H1 (cell line): ENCODE measurements at regions not wholly inside any gene's neighbourhood (a gene's known extent, or its start where the extent isn't known, plus 50 kb on each side); places are given as distances from the start of the nearest gene placed in this dataset.

Experiments used
- CTCF ChIA-PET: fragments of 300-600 bp; sonication (Branson Sonifier 250); formaldehyde crosslinking; loops from one replicate; lab custom pipeline; 2021; ENCODE audit not compliant: partially characterized antibody; lab: Charles Lee
- POLR2A ChIA-PET: fragments of 300-600 bp; sonication (Branson Sonifier 250); formaldehyde crosslinking; loops from one replicate; lab custom pipeline; 2021; ENCODE audit warnings: inconsistent platforms; ENCODE audit not compliant: partially characterized antibody; lab: Charles Lee
- DNase-seq, 2 experiments: peaks; one replicate each; pipeline versions ENCODE4 v3.0.0 to v3.0.0-alpha.2; 2010 to 2022; ENCODE audit warnings: low spot score in 2 of 2, low read depth in 1 of 2, mixed read lengths in 1 of 2
- FAIRE-seq: peaks from 2 replicates; lab custom pipeline; 2011; peaks lifted over from hg19 to GRCh38; lab: Jason Lieb, UNC
- H2AFZ ChIP-seq: 2 replicates; pipeline ENCODE4 v1.8.1; 2012; ENCODE audit warnings: low read length, inconsistent platforms
- H2AK5ac ChIP-seq: 2 replicates; pipeline ENCODE4 v1.6.1; 2013; ENCODE audit warnings: low read depth, low read length
- H2BK120ac ChIP-seq: replicated peaks from 2 replicates; pipeline ENCODE3; 2013; ENCODE audit warnings: low read depth, low read length, inconsistent platforms
- H2BK12ac ChIP-seq: 2 replicates; pipeline ENCODE4 v1.6.1; 2013; ENCODE audit warnings: low read depth, low read length
- H2BK15ac ChIP-seq: 2 replicates; pipeline ENCODE4 v1.6.1; 2013; ENCODE audit warnings: low read length
- H2BK20ac ChIP-seq: 2 replicates; pipeline ENCODE4 v1.6.1; 2013; ENCODE audit warnings: low read length
- H2BK5ac ChIP-seq: 2 replicates; pipeline ENCODE4 v1.6.1; 2013; ENCODE audit warnings: low read depth, low read length
- H3K14ac ChIP-seq: 2 replicates; pipeline ENCODE4 v1.6.1; 2013; ENCODE audit warnings: inconsistent platforms; ENCODE audit not compliant: insufficient read length
- H3K18ac ChIP-seq: 2 replicates; pipeline ENCODE4 v1.6.1; 2013; ENCODE audit warnings: low read length; ENCODE audit errors: extremely low read depth
- H3K23ac ChIP-seq: 2 replicates; pipeline ENCODE4 v1.6.1; 2013; ENCODE audit warnings: inconsistent platforms; ENCODE audit not compliant: insufficient read length
- H3K23me2 ChIP-seq: 2 replicates; pipeline ENCODE4 v1.6.1; 2013; ENCODE audit warnings: low read depth, low read length
- H3K27ac ChIP-seq: 2 replicates; pipeline ENCODE4 v1.6.1; 2011; ENCODE audit warnings: low read depth, low read length, inconsistent platforms
- H3K27me3 ChIP-seq, 4 experiments: replicated peaks in 1 of 4; 1 replicate in 1 of 4; 2 replicates in 3 of 4; pipeline versions ENCODE4 v1.6.1 to v1.8.1; 2011 to 2013; ENCODE audit warnings: low read length in 3 of 4, mild to moderate bottlenecking in 3 of 4, inconsistent platforms in 2 of 4, mixed read lengths in 2 of 4, moderate library complexity in 1 of 4; ENCODE audit not compliant: control insufficient read depth in 3 of 4, insufficient read depth in 3 of 4; ENCODE audit errors: extremely low read depth in 1 of 4
- H3K36me3 ChIP-seq, 4 experiments: 2 replicates each; pipeline versions ENCODE4 v1.6.1 to v1.8.1; 2011 to 2013; ENCODE audit warnings: mild to moderate bottlenecking in 4 of 4, low read length in 3 of 4, moderate library complexity in 2 of 4, control low read depth in 1 of 4, inconsistent platforms in 1 of 4; ENCODE audit not compliant: insufficient read depth in 4 of 4, control insufficient read depth in 2 of 4
- H3K4ac ChIP-seq: replicated peaks from 2 replicates; pipeline ENCODE3; 2013; ENCODE audit warnings: low read length, low read depth, mixed read lengths, inconsistent platforms; ENCODE audit not compliant: insufficient read length
- H3K4me1 ChIP-seq, 4 experiments: replicated peaks in 1 of 4; 1 replicate in 1 of 4; 2 replicates in 3 of 4; pipeline versions ENCODE4 v1.6.1 to v1.8.1; 2011 to 2013; ENCODE audit warnings: low read length in 3 of 4, inconsistent platforms in 2 of 4, mixed read lengths in 1 of 4; ENCODE audit not compliant: insufficient read depth in 4 of 4, control insufficient read depth in 3 of 4
- H3K4me2 ChIP-seq, 2 experiments: 2 replicates each; pipeline versions ENCODE4 v1.6.1 to v1.8.1; 2011 to 2013; ENCODE audit warnings: low read depth in 2 of 2, low read length in 2 of 2, control low read depth in 1 of 2, inconsistent platforms in 1 of 2, mild to moderate bottlenecking in 1 of 2; ENCODE audit not compliant: insufficient read depth in 1 of 2
- H3K4me3 ChIP-seq, 4 experiments: fragments of 200-600, 300-600 bp in 1 of 4; sonication (generic), shearing (Covaris generic), sonication (Bioruptor Twin) in 1 of 4; 2 replicates each; pipeline versions ENCODE4 v1.5.1 to v1.8.1; 2011 to 2016; ENCODE audit warnings: low read length in 4 of 4, low read depth in 3 of 4, control low read depth in 2 of 4, inconsistent platforms in 2 of 4, mild to moderate bottlenecking in 2 of 4, mixed read lengths in 1 of 4, moderate library complexity in 1 of 4; ENCODE audit not compliant: insufficient read depth in 2 of 4; ENCODE audit errors: extremely low read depth in 1 of 4
- H3K56ac ChIP-seq: replicated peaks from 2 replicates; pipeline ENCODE3; 2013; ENCODE audit warnings: low read depth, mild to moderate bottlenecking, mixed read lengths, low read length, inconsistent platforms; ENCODE audit not compliant: insufficient read length
- H3K79me1 ChIP-seq: 2 replicates; pipeline ENCODE4 v1.6.1; 2013; ENCODE audit warnings: low read depth, low read length, control low read depth
- H3K79me2 ChIP-seq, 2 experiments: 2 replicates each; pipeline versions ENCODE4 v1.6.1 to v1.8.1; 2012 to 2013; ENCODE audit warnings: low read length in 2 of 2, mild to moderate bottlenecking in 2 of 2, inconsistent platforms in 1 of 2; ENCODE audit not compliant: insufficient read depth in 2 of 2, control insufficient read depth in 1 of 2
- H3K9ac ChIP-seq, 4 experiments: replicated peaks in 1 of 4; 1 replicate in 1 of 4; 2 replicates in 3 of 4; pipeline versions ENCODE4 v1.6.1 to v1.8.1; 2011 to 2013; ENCODE audit warnings: low read depth in 3 of 4, low read length in 3 of 4, control low read depth in 2 of 4, mild to moderate bottlenecking in 2 of 4, moderate library complexity in 2 of 4, inconsistent platforms in 1 of 4; ENCODE audit errors: extremely low read depth in 1 of 4
- H3K9me3 ChIP-seq, 2 experiments: 2 replicates each; pipeline versions ENCODE4 v1.6.1 to v1.8.1; 2012 to 2013; ENCODE audit warnings: mild to moderate bottlenecking in 2 of 2, moderate library complexity in 2 of 2, control low read depth in 1 of 2, inconsistent platforms in 1 of 2, low read depth in 1 of 2, low read length in 1 of 2, mixed read lengths in 1 of 2; ENCODE audit not compliant: insufficient read depth in 2 of 2
- H4K20me1 ChIP-seq, 2 experiments: replicated peaks in 1 of 2; 2 replicates each; pipeline versions ENCODE3 to v1.8.1; 2011 to 2013; ENCODE audit warnings: inconsistent platforms in 2 of 2, low read length in 2 of 2, mild to moderate bottlenecking in 1 of 2; ENCODE audit not compliant: insufficient read depth in 2 of 2, control insufficient read depth in 1 of 2
- H4K5ac ChIP-seq: 2 replicates; pipeline ENCODE4 v1.6.1; 2013; ENCODE audit warnings: low read length, low read depth, mixed read lengths, inconsistent platforms; ENCODE audit not compliant: insufficient read length
- H4K8ac ChIP-seq: 2 replicates; pipeline ENCODE4 v1.8.0; 2013; ENCODE audit warnings: mild to moderate bottlenecking, moderate library complexity, low read length, inconsistent platforms; ENCODE audit not compliant: insufficient read depth; ENCODE audit errors: extremely low read depth
- H4K91ac ChIP-seq: replicated peaks from 2 replicates; pipeline ENCODE3; 2013; ENCODE audit warnings: low read length, mixed read lengths, inconsistent platforms; ENCODE audit not compliant: insufficient read length
- CBX5 ChIP-seq: fragments of 300-800, 300-1000 bp; sonication (generic); IDR thresholded peaks from 2 replicates; pipeline ENCODE4 v1.7.1; 2016; ENCODE audit warnings: antibody characterized with exemption, low read length, low read depth
- EP300 ChIP-seq, 2 experiments: IDR thresholded peaks; 1 replicate in 1 of 2; 2 replicates in 1 of 2; pipeline ENCODE4 v1.6.1; 2011 to 2012; ENCODE audit warnings: low read depth in 2 of 2, low read length in 2 of 2, mild to moderate bottlenecking in 2 of 2, borderline replicate concordance in 1 of 2, inconsistent platforms in 1 of 2, moderate library complexity in 1 of 2
- FOSL1 ChIP-seq: IDR thresholded peaks from 2 replicates; pipeline ENCODE4 v1.6.1; 2011; ENCODE audit warnings: mild to moderate bottlenecking, low read depth, low read length, moderate library complexity; ENCODE audit not compliant: insufficient read depth
- GTF2F1 ChIP-seq: IDR thresholded peaks from 2 replicates; pipeline ENCODE4 v1.6.1; 2012; ENCODE audit warnings: low read depth, low read length, improper control_type of control experiment, borderline replicate concordance
- KDM5A ChIP-seq: fragments of 200-600 bp; IDR thresholded peaks from 2 replicates; pipeline ENCODE4 v1.7.1; 2012; ENCODE audit warnings: mild to moderate bottlenecking, low read length, inconsistent platforms, mixed read lengths
- RAD21 ChIP-seq, 2 experiments: IDR thresholded peaks in 1 of 2; conservative IDR thresholded peaks in 1 of 2; 2 replicates each; pipeline ENCODE4 v1.6.1; 2011; ENCODE audit warnings: low read depth in 2 of 2, low read length in 2 of 2, improper control_type of control experiment in 1 of 2, inconsistent platforms in 1 of 2, mild to moderate bottlenecking in 1 of 2, moderate library complexity in 1 of 2
- WGBS, 2 experiments: shearing (Covaris generic) in 1 of 2; methylation state at CpG; one replicate each; pipeline versions ENCODE4 v1.1.6 to v1.1.7; 2013 to 2015; ENCODE audit warnings: low lambda C conversion rate in 2 of 2, mixed read lengths in 2 of 2, inconsistent platforms in 1 of 2, low coverage in 1 of 2, missing lambda C conversion rate in 1 of 2; ENCODE audit not compliant: insufficient replicate concordance in 2 of 2, insufficient coverage in 1 of 2, insufficient read length in 1 of 2; ENCODE audit errors: extremely low coverage in 1 of 2, missing lambda C conversion rate in 1 of 2; 5-methylcytosine and 5-hydroxymethylcytosine counted together

GRCh38 chr4:126058596-126058995, 743.8 kb downstream of the FAT4 start:
- no peaks in the 10 kb centered on the region for H3K36me3 ChIP-seq
- H3K4ac ChIP-seq: no peak overlapping the region
- H4K20me1 ChIP-seq: no peaks in the 10 kb centered on the region
- H2BK120ac ChIP-seq: no peak overlapping the region
- no peaks in the 10 kb centered on the region for H3K9me3 ChIP-seq
- H3K14ac ChIP-seq: no peak overlapping the region
- DNase-seq (no peak), FAIRE-seq (no peak)
- H3K4me2 ChIP-seq: no peak overlapping the region
- H3K23me2 ChIP-seq: no peaks in the 10 kb centered on the region
- no peak overlapping the region for H2BK12ac ChIP-seq
- no peak overlapping the region for H2BK15ac ChIP-seq
- no peak overlapping the region for H4K91ac ChIP-seq
- H2BK5ac ChIP-seq: no peak overlapping the region
- no peak overlapping the region for H3K18ac ChIP-seq
- CTCF ChIA-PET: interaction anchor here (0.9 kb wide), 1 partner anchor 8 kb away, joined by 4 read pairs; no protein-coding TSS in a partner anchor
- POLR2A ChIA-PET: no interaction called here
- no peak overlapping the region for H4K5ac ChIP-seq
- no peak overlapping the region for H3K27ac ChIP-seq
- no peak overlapping the region for H3K56ac ChIP-seq
- H3K27me3 ChIP-seq: no peaks in the 10 kb centered on the region
- no peaks in the 10 kb centered on the region for H3K79me1 ChIP-seq
- no peak overlapping the region for H2AFZ ChIP-seq
- no peaks in the 10 kb centered on the region for H3K79me2 ChIP-seq
- H3K9ac ChIP-seq: no peak overlapping the region
- H3K4me3 ChIP-seq: no peak overlapping the region
- H4K8ac ChIP-seq: no peak overlapping the region
- H2BK20ac ChIP-seq: no peak overlapping the region
- 90% methylated on average over 2 of the region's 2 CpGs; no CpG with 5 or more reads in 1 of the 2 experiments for WGBS, 2 experiments
- H2AK5ac ChIP-seq: no peak overlapping the region
- H3K4me1 ChIP-seq: no peaks in the 10 kb centered on the region
- no peak overlapping the region for H3K23ac ChIP-seq
- TF ChIP-seq KDM5A (no peak), CBX5 (no peak), EP300 (IDR thresholded peaks at IDR 0.05; ENCODE audit: borderline replicate concordance in 1 of 2, low read depth in 2 of 2, low read length in 2 of 2) (no peak), FOSL1 (no peak), RAD21 (IDR thresholded peaks at IDR 0.05 in 1 of 2, conservative IDR thresholded peaks at IDR 0.05 in 1 of 2; ENCODE audit: low read depth in 2 of 2, low read length in 2 of 2) (no peak), GTF2F1 (no peak)
